ENCODE measurements at regions not wholly inside any gene's neighbourhood (a gene's known extent, or its start where the extent isn't known, plus 50 kb on each side); places are given as distances from the start of the nearest gene placed in this dataset.

GRCh38 chr9:78866207-78867132, 569.5 kb downstream of the PSAT1 start:
- Histone ChIP-seq H2AFZ (replicated peaks) (no peak overlapping the region), H3K4me1 (no peaks in the 10 kb centered on the region), H3K9ac (no peak overlapping the region), H3K27me3 (no peaks in the 10 kb centered on the region), H3K4me3 (no peak overlapping the region), H3K79me2 (ENCODE audit: low read depth) (no peaks in the 10 kb centered on the region), H3K36me3 (no peaks in the 10 kb centered on the region), H4K20me1 (ENCODE audit: low read depth) (no peaks in the 10 kb centered on the region), H3F3A (ENCODE audit: low read depth) (no peaks in the 10 kb centered on the region), H3K4me2 (no peak overlapping the region), H3K9me3 (ENCODE audit: low read depth) (no peaks in the 10 kb centered on the region), H3K27ac (no peak overlapping the region)
- H3K4me3 Mint-ChIP-seq = no peak overlapping the region
- TF ChIP-seq EZH2phosphoT487 (IDR thresholded peaks at IDR 0.05) = no peak
- TF ChIP-seq CTCF (IDR thresholded peaks at IDR 0.05) = no peak
- TF ChIP-seq EZH2 (IDR thresholded peaks at IDR 0.05) = no peak
- H3K9me3 Mint-ChIP-seq = no peaks in the 10 kb centered on the region
- no peaks in the 10 kb centered on the region for H3K36me3 Mint-ChIP-seq
- H3K27ac Mint-ChIP-seq = no peak overlapping the region
- no peak for DNase-seq (ENCODE audit: low spot score)
- H3K27me3 Mint-ChIP-seq (ENCODE audit: insufficient read depth, low read depth) = no peaks in the 10 kb centered on the region
- no peaks in the 10 kb centered on the region for H3K4me1 Mint-ChIP-seq

GRCh38 chr9:78871086-78871451, 574.1 kb downstream of the PSAT1 start:
- Histone ChIP-seq H3K79me2 (ENCODE audit: low read depth) (no peaks in the 10 kb centered on the region), H3K27me3 (no peaks in the 10 kb centered on the region), H3K4me1 (no peaks in the 10 kb centered on the region), H3K9me3 (ENCODE audit: low read depth) (no peaks in the 10 kb centered on the region), H4K20me1 (ENCODE audit: low read depth) (no peaks in the 10 kb centered on the region), H3K4me2 (no peak overlapping the region), H3K36me3 (no peaks in the 10 kb centered on the region), H3F3A (ENCODE audit: low read depth) (no peaks in the 10 kb centered on the region), H3K4me3 (no peak overlapping the region), H3K27ac (no peak overlapping the region), H3K9ac (no peak overlapping the region), H2AFZ (replicated peaks) (no peak overlapping the region)
- Mint-ChIP-seq H3K36me3 (no peaks in the 10 kb centered on the region), H3K27me3 (ENCODE audit: insufficient read depth, low read depth) (no peaks in the 10 kb centered on the region), H3K9me3 (peaks cover 3% of the 10 kb centered on the region), H3K4me3 (no peak overlapping the region), H3K4me1 (no peaks in the 10 kb centered on the region), H3K27ac (no peak overlapping the region)
- no peak for DNase-seq (ENCODE audit: low spot score)
- no peak for TF ChIP-seq CTCF (IDR thresholded peaks at IDR 0.05)

DNA sequence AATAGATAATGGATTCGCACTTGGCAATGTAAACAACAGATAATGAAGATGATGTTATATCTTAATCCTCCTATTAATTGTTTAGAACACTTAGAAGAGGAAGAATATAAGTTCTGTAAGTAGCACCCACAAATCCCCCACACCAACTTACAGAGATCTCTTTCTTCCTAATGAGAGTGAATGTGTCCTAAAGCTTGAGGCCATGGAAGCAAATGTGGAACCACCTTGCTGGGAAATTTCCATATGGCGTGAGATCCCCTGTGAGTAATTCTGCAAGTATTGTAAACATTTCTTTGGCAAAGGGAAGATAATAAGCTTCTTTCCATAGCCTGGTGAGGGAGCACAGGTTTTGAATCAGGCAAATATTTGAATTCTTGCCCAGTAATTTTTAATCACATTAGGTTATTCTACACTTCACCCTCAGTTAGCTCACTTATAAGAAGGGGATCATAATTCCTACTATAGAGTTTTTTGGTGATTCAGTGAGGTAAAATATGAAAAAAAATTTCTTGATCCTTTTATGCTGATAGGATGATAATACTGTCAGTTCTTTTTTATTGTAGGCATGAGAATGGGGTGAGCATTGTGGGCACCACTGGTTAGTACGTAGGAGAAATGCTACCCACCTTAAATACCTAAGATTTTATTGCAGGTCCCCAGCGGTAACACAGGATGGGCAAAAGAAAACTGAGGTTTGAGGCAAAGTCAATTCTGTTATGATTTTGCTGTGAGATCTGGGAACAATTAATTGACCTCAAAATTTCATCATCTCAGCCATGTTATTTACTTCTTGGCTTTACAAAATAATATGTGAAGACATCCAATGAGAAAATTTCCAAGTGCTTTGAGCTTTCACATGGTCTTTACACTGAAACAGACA, 574.8 kb downstream of the PSAT1 start:
- no peaks in the 10 kb centered on the region for H3K36me3 ChIP-seq
- no peaks in the 10 kb centered on the region for H3K4me1 Mint-ChIP-seq
- H3K4me2 ChIP-seq = no peak overlapping the region
- no peak overlapping the region for H3K27ac Mint-ChIP-seq
- no peaks in the 10 kb centered on the region for H3K27me3 Mint-ChIP-seq (ENCODE audit: insufficient read depth, low read depth)
- no peaks in the 10 kb centered on the region for H3K27me3 ChIP-seq
- H3F3A ChIP-seq (ENCODE audit: low read depth) = no peaks in the 10 kb centered on the region
- H3K4me3 ChIP-seq = no peak overlapping the region
- DNase-seq (ENCODE audit: low spot score) = no peak
- H3K27ac ChIP-seq = no peak overlapping the region
- H3K9ac ChIP-seq = no peak overlapping the region
- no peaks in the 10 kb centered on the region for H4K20me1 ChIP-seq (ENCODE audit: low read depth)
- H3K36me3 Mint-ChIP-seq = no peaks in the 10 kb centered on the region
- H3K4me1 ChIP-seq = no peaks in the 10 kb centered on the region
- no peak overlapping the region for H3K4me3 Mint-ChIP-seq
- no peaks in the 10 kb centered on the region for H3K79me2 ChIP-seq (ENCODE audit: low read depth)
- no peak for TF ChIP-seq EZH2phosphoT487 (IDR thresholded peaks at IDR 0.05)
- TF ChIP-seq EZH2 (IDR thresholded peaks at IDR 0.05) = no peak
- no peak for TF ChIP-seq CTCF (IDR thresholded peaks at IDR 0.05)
- H3K9me3 ChIP-seq (ENCODE audit: low read depth) = no peaks in the 10 kb centered on the region
- peaks cover 3% of the 10 kb centered on the region for H3K9me3 Mint-ChIP-seq
- H2AFZ ChIP-seq (replicated peaks) = no peak overlapping the region
